HEK293T (cell line): ENCODE measurements at regions not wholly inside any gene's neighbourhood (a gene's known extent, or its start where the extent isn't known, plus 50 kb on each side); places are given as distances from the start of the nearest gene placed in this dataset.

ENCODE experiments used
- ARNT ChIP-seq: fragments of 450-650 bp; IDR thresholded peaks from 2 replicates; pipeline ENCODE4 v1.6.1; 2017; ENCODE audit warnings: mild to moderate bottlenecking
- BHLHE40 ChIP-seq: fragments of 450-650 bp; IDR thresholded peaks from 2 replicates; pipeline ENCODE4 v1.6.1; 2016; ENCODE audit warnings: mild to moderate bottlenecking, moderate library complexity, borderline replicate concordance
- FOXA1 ChIP-seq: fragments of 450-650 bp; IDR thresholded peaks from 2 replicates; pipeline ENCODE4 v1.6.1; 2016; ENCODE audit warnings: mild to moderate bottlenecking
- FOXK2 ChIP-seq: fragments of 450-650 bp; IDR thresholded peaks from 2 replicates; pipeline ENCODE4 v1.6.1; 2016; ENCODE audit warnings: mild to moderate bottlenecking
- HDGF ChIP-seq: fragments of 450-650 bp; IDR thresholded peaks from 2 replicates; pipeline ENCODE4 v1.6.1; 2017; ENCODE audit warnings: antibody characterized with exemption, borderline replicate concordance
- SP1 ChIP-seq: fragments of 450-650 bp; IDR thresholded peaks from 2 replicates; pipeline ENCODE4 v1.6.1; 2017
- SUZ12 ChIP-seq: fragments of 450-650 bp; IDR thresholded peaks from 2 replicates; pipeline ENCODE4 v1.6.1; 2016; ENCODE audit warnings: mild to moderate bottlenecking
- ZNF384 ChIP-seq: fragments of 450-650 bp; IDR thresholded peaks from 2 replicates; pipeline ENCODE4 v1.6.1; 2016

GRCh38 chr14:54207476-54208462, 189.0 kb upstream of the CDKN3 start:
- TF ChIP-seq SP1 (no peak), ZNF384 (no peak), BHLHE40 (no peak), HDGF (no peak), SUZ12 (no peak), FOXK2 (no peak), ARNT (no peak), FOXA1 (no peak)
